HG03439 (cell line): ENCODE measurements at regions not wholly inside any gene's neighbourhood (a gene's known extent, or its start where the extent isn't known, plus 50 kb on each side); places are given as distances from the start of the nearest gene placed in this dataset.
"Not testable (repeated sequence)": the region's sequence is repeated elsewhere in the genome, so short reads cannot be mapped to it uniquely, and the experiment has no call there.

Experiments
- ATAC-seq: cut with Tn5 transposase; IDR thresholded peaks from one replicate; pipeline ENCODE4 v1.9.1; 2021; ENCODE audit warnings: mild to moderate bottlenecking, moderate library complexity; ENCODE audit not compliant: unreplicated experiment

DNA sequence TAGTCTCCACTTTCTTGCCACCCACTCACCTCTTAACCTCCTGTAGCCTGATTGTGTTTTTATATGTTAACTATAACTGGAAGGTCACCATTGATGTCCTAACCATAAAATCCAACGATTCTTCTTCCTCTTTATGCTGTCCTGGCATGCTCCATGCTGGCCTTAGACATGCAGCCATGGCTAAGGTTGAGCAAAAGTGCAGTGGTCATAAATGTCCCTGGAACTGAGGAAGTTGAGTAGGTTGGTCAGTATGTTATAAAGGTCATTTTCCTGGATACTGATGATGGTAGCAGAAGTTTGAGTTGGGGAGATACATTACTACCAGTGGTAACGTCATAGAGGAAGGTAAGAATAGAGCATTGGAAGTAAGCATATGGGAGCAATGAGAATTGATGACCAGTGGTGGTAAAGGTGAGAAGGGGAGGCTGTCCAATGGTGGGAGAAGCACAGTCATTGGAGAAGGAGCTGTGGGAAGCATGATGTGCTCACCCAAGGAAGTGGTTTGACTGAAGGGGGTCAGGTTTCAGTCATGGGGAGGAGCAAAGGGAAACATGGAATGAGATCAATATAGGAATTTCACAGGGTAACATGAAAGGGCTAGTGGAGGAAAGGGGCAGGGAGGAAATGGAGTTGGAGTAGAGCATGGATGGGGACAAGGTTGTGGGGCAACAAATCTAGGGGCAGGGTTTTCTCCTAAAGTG, 240.8 kb downstream of the DACT1 start:
- ATAC-seq = no peak

DNA sequence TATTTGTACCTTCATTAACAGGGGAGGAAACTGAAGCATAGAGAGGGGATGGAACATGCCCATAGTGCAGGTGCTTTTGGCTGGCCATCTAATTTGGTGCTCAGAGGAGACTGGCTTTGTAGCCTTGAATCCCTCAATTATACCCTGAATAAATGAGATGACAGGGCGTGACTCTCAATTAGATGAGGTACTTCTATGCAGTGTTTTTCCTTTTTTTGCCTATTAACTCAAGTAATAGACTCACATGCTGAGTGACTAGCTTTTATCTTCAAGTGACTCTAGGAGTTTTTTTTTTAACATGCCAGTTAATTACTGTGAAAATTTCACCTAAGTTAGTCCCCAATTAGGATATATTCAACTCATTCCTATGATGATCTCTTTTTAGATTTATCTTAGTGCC, 243.7 kb downstream of the DACT1 start:
- no peak for ATAC-seq

DNA sequence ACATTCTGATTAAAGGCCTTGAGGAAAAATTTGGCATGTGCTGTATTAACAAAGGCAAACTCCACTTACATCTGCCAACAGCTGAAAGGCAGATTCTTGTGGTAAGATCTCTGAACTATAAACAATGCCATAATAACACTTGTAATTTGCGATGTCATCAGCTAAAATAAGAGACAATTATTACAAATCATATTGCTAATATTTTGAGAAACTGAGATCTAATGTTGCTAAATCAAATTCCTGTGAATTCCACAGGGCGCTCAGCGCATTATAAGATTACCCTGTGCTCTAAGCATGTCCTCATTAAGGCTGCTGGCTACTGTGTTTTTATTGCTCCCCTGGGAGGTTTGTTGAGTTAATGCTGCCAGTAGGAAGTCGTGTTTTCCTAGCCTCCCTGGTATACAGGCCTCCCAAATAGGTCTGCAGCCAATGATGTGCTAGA, 244.8 kb downstream of the DACT1 start:
- no peak for ATAC-seq

DNA sequence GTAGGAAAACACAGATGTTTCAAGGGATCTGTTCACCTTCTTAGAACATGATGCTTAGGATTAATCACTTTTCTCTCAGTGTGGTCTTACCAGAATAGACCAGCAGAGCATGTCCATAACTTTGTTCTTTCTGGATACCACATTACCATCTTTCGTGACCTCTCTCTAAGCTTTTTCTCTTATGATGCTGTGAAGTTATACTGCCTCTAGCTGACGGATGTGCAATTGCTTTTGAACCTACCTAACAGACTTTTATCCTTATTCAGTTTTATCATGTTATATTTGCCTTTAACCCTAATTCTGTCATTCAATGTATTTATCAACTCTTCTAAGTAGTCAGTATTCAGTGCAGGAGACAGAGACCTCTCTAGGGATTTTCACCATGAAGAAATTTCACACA, 246.7 kb downstream of the DACT1 start:
- ATAC-seq = no peak

DNA sequence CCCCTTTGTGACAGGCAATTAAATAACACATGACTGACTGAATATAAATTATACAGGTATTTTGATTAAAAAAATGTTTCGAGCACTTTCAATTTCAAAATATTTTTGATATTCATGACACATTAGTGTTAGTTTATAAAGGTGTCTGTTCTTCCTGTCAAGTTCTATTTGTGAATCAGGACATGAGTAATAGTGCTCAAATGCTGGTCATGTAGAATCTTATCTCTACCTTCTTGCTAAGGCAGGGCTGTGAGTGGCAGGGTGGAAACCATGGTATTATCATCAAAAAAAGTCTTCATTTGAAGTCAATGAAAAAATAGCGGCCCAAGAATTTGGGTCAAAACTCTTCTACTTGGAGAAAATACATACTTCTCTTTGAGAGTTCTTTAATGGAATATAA, 250.2 kb downstream of the DACT1 start:
- ATAC-seq = no peak

DNA sequence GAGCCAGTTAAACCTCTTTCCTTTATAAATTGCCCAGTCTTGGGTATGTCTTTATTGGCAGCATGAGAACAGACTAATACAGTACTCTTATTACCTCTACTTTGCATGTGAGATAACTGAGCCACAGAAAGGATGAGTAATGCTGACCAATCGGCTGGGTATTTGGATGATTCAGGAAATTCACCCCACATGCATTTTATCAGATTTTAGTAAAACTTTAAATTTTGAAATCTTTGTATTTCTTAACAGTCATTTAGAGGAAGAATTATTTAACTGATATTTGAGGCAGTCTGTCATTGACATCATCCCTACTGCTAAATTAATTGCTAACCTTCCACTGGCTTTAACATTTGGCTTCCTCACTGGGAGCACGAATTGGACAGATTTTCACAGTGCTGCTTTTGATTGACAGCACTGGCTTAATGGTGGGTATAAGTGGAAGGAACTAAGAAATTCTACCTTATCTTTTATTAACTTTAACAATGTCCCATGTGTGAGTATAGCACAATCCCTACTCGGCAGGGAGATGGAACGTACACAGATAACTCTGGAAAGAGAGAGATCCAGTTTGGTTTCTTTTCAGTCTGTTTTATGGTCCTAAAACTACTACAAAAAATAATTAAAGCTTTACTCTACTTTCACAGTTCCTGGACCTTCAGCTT, 261.0 kb downstream of the DACT1 start:
- ATAC-seq = no peak

DNA sequence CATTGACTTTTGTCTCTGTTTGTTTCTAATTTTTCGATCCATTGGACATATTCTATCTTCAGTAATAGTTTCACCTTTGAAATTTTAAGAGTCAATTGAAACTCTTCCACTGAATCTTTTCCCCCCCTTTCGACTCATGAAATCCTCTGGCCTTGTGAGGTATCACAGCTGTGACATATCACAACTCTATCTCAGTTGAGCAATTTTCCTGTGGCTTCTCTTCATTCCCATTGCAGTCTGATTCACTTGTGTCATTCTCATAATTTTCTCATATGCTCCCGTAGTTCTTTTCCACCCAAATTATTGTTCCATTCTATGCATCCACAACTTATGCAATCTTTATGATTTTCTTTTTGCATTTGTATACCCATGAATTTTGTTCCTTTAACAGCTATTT, 261.6 kb downstream of the DACT1 start:
- no peak for ATAC-seq

DNA sequence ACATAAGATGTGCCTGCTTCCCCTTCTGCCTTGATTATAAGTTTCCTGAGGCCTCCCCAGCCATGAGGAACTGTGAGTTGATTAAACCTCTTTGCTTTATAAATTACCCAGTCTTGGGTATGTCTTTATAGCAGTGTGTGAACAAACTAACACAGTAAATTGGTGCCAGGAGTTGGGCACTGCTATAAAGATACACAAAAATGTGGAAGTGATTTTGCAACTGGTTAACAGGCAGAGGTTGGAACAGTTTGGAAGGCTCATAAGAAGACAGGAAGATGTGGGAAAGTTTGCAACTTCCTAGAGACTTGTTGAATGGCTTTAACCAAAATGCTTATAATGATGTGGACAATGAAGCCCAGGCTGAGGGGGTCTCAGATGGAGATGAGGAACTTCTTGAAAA, 264.1 kb downstream of the DACT1 start:
- ATAC-seq = no peak

DNA sequence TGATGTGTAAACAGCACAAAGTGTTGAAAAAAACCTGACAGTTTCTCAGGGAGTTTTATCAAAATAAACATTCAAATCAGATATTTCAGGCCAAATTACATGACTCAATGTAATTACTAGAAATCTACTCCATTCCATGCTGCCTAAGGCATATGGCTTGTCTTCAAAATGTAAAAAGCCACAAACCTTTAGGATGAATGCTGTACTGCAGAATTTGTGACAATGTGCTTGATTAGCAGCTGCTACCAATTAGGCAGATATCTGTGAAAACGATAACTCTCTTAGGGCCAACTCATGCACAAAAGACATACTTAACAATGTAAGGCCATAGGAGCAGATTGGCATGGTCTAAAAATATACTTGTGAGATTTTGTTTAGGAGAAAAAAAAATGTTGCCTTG, 267.0 kb downstream of the DACT1 start:
- no peak for ATAC-seq

DNA sequence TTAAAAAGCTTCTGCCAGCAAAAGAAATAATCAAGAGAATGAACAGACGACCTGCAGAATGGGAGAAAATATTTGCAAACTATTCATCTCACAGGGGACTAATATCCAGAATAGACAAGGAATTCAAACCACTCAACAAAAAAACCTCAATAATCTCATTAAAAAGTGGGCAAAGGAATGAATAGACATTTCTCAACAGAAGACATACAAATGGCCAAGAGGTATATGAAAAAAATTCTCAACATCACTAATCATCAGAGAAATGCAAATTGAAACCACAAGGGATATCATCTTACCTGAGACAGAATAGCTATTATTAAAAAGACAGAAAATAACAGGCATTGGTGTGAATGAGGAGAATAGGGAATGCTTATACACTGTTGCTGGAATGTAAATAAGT, 270.0 kb downstream of the DACT1 start:
- ATAC-seq = no peak

DNA sequence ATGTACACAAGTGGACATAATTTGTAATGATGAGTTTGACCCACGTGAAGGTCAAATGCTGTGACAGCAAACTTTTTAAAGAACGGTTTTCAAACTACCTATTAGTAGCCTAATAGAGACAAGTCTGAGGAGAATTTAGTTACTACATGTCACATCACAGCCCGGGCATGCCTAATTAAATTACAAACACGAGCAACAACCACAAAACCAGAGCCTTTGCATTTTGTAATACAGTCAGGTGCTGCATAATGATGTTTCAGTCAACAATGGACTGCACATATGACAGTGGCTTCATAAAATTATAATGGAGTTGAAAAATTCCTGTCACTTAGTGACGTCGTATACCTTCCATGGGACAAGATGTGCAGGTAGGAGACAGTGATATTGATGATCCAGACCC, 274.5 kb downstream of the DACT1 start:
- no peak for ATAC-seq

DNA sequence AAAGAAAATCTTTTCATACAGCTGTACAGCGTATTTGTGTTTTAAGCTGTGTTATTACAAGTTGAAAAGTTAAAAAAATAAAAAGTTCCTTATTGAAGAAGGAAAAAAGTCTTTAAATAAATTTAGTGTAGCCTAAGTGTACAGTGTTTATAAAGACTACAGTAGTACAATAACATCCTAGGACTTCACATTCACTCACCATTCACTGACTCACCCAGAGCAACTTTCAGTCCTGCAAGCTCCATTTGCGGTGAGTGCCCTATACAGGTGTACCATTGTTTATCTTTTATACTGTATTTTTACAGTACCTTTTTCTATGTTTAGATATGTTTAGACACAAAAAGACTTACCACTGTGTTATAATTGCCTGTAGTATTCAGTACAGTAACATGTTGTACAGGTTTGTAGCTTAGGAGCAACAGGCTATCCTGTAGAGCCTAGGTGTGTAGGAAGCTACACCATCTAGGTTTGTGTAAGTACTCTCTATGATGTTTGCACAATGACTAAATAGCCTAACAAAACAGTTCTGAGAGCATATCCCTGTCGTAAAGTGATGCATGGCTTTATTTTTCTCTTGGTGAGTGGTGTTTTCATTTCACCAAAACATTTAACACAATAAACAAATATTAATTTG, 275.2 kb downstream of the DACT1 start:
- no peak for ATAC-seq

DNA sequence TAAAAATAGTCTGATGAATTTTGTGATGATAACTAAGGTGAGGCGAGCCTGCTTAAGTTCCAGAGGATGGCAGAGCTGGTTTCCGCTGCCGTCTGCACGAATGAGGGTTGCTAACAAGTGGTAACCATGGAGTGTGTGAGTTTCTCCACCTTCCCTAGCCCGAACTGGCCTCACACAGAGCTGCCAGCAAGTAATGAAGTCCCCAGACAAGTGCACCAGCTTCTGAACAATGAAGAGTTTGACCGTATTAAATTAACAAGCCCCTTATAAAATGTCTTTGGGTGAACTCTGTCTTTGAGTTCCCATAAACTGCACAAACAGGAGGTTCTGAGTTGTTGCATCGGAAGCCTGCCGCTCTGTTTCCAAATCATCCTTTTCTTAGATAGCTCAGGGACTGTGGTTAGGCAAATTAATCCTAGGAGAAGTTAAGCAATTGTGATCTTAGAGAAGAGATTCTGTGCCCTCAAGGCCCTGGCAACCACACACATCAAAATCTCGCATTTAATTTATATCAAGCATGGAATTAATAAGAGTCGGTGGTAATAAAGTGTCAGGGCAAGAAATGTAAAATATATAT, 274.1 kb upstream of the DAAM1 start:
- no peak for ATAC-seq

DNA sequence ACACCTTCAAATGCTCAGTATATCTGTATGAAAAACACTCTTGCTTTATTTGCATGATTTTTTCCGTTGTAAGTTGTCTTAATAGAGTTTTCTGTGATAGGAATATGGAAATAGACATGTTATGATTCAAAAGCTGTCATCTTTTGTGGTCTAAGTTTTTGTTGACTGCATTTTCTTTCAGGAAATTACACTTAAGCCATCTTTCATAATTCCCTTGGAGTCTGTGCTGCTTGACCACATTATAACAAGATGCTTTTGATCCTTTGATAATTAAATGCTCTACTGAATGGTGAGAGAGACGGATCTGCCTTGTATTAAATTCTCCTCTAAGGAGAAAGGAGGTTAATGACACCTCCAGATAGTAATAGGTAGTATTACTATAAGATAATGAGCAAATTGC, 272.8 kb upstream of the DAAM1 start:
- no peak for ATAC-seq

DNA sequence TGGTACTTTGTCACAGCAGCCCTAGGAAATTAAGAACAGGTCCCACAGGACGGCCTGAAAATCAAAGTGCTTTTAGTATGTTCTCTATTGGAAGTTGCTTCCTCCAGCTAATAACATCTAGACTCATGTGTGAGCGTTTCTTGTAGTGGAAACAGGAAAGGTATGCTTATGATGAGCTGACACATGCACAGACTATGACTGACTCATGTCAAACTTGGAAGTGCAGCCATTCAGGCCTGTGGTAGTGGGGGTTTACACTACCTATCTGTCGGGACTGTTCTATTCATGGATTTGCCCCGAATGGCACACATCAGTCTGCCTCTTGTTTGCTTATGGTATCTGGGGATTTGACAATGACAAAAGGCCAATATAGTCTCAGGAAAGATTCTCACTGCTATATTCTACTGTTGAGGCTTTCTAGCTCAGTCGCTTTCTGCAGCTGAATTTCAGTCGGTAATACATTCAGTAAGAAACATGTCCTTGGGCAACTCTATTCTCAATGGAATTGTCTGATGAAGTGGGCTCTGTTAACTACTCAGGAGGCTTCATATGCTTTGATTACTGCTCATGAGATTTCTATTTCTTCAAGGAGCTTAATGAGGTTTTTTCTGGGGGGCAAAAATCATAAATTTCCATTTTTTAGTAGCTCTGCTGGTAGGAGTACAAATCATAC, 270.3 kb upstream of the DAAM1 start:
- no peak for ATAC-seq

DNA sequence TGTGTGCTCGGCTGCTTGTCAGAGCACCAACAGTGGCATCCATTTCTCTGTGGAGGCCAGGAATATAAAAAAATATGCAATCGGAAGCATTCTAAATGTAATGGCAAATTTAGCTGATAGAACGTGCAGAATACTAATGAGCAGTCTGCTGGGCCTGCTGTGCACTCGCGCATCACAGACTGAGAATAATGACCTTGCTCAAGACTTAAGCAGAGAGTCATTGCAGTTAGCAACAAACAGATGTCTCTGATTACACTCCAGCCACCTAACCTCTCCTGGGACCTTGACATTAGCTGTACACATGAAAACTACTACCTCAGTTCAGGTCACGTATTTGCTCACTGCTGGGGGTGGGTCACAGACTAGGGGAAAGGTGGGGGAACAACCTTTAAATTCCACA, 269.2 kb upstream of the DAAM1 start:
- no peak for ATAC-seq

DNA sequence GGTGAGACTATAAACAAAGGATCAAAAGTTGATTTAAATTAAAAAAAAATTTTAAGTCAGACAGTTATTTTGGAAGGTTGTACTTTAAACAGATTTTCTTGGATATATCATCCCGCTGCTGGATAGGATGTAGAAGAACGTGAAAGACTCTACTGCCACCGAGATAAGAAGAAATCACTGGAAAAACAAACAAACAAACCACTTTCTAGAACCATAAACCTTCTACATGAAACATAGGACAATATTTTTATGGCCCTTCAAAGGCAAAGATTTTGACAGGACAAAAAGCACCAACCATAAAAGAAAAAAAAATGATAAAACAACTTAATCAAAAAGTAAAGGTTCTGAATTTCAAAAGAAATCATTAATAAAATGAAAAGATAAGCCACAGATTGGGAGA, 268.2 kb upstream of the DAAM1 start:
- ATAC-seq = no peak

DNA sequence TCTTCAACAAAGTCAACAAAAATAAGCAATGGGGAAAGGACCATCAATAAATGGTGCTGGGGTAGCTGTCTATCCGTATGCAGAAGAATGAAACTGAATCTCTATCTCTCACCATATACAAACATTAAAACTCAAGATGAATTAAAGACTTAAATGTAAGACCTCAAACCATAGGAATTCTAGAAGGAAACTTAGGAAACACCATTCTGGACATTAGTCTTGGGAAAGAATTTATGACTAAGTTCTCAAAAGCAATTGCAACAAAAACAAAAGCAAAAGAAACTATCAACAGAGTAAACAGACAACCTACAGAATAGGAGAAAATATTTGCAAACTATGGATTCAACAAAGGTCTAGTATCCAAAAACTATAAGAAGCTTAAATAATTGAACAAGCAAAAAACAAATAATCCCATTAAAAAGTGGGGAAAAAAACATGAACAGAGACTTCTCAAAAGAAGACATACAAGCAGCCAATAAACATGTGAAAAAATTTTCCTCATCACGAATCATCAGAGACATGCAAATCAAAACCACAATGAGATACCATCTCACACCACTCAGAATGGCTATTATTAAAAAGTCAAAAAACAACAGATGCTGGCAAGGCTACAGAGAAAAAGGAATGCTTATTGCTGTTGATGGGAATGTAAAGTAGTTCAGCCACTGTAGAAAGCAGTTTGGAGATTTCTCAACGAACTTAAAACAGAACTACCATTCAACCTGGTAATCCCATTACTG, 266.1 kb upstream of the DAAM1 start:
- not testable (repeated sequence) for ATAC-seq

DNA sequence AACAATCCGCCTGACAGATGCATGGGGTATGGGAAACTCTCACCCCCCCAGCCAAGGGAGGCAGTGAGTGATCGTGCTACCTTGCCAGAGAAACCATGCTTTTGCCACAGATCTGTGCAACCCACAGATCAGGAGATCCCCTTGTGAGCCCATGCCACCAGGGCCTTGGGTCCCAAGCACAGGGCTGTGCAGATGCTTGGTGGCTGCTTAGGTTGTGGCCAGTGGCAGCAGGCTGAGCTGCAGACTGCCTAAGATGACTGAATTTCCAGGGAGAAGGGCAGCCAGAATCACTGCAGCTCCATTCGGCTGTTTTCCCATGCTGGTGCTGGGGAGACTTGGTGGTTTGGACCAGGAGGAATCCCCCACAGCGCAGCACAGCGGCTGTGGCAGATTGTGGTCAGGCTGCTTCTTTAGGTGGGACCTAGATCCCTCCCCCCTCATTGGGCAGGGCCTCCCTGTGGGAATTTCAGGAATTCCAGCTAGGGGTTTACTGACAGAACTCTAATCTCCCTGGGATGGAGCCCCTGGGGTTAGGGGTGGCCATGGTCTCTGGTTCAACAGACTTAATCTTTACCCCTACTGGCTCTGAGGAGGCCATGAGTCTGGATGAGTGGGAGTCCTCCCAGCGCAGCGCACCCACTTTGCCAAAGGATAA, 264.6 kb upstream of the DAAM1 start:
- ATAC-seq = no peak

DNA sequence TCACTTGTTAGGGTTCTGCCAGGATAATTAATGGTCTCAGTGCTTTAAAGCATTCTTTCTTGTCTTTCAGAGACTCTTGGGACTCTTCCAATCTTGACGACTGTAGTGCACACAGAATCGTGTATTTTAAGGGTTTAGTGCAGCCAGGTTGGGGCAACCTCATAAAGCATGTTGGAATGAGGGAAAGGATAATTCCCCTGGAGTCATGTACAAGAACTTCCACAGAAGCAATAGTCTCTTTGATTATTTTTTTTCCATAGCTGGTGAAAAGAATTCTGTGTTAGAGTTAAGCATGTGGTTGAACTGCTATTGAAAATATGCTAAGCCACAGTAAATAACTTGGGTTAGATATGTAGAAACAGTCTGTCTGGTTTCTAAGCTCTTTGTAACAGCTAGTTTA, 246.8 kb upstream of the DAAM1 start:
- no peak for ATAC-seq
